Vagina (tissue), 2 donors: ENCODE measurements at regions not wholly inside any gene's neighbourhood (a gene's known extent, or its start where the extent isn't known, plus 50 kb on each side); places are given as distances from the start of the nearest gene placed in this dataset.
"Not testable (repeated sequence)": the region's sequence is repeated elsewhere in the genome, so short reads cannot be mapped to it uniquely, and the experiment has no call there.

ENCODE experiments used
- DNase-seq, 2 donors: peaks; one replicate each; pipeline ENCODE4 v3.0.0-alpha.2; 2017; ENCODE audit errors: extremely low spot score in 2 of 2
- H3K27ac ChIP-seq: fragments of 200-600 bp; sonication (generic); one replicate; pipeline ENCODE4 v1.5.1; 2019
- H3K27me3 ChIP-seq: fragments of 200-600 bp; sonication (generic); one replicate; pipeline ENCODE4 v1.5.1; 2019
- H3K36me3 ChIP-seq, 2 donors: fragments of 200-600 bp; sonication (generic); one replicate each; pipeline ENCODE4 v1.5.1; 2017 to 2019
- H3K4me1 ChIP-seq: fragments of 200-600 bp; sonication (generic); one replicate; pipeline ENCODE4 v1.5.1; 2019
- H3K4me3 ChIP-seq, 2 donors: fragments of 200-600 bp; sonication (generic); 1 replicate in 1 of 2; 2 replicates in 1 of 2; pipeline ENCODE4 v1.5.1; 2016 to 2019
- H3K9me3 ChIP-seq: fragments of 200-600 bp; sonication (generic); one replicate; pipeline ENCODE4 v1.5.1; 2019
- POLR2A ChIP-seq, 2 donors: fragments of 450-650 bp; IDR thresholded peaks; one replicate each; pipeline ENCODE4 v1.6.1; 2017; ENCODE audit warnings: antibody characterized with exemption in 2 of 2, mild to moderate bottlenecking in 2 of 2, moderate library complexity in 2 of 2
- POLR2AphosphoS5 ChIP-seq, 2 donors: sonication (generic); formaldehyde crosslinking; IDR thresholded peaks; one replicate each; pipeline ENCODE4 v1.9.0; 2017; ENCODE audit warnings: antibody characterized with exemption in 2 of 2, mild to moderate bottlenecking in 2 of 2, low read depth in 1 of 2; ENCODE audit not compliant: insufficient read depth in 1 of 2
- intact Hi-C: fragments of 100-400 bp; cut with DNase I; formaldehyde crosslinking; loops from one replicate; pipeline ENCODE4 v1.15.1; 2023
- TF ChIP-seq, protein P1 (sequence below), 3 experiments: fragments of 450-650 bp in 2 of 3; fragments of 200-600 bp in 1 of 3; sonication (generic) in 1 of 3; IDR thresholded peaks; one replicate each; pipeline ENCODE4 v1.5.1; 2017 to 2019; ENCODE audit warnings: antibody characterized with exemption in 3 of 3, mild to moderate bottlenecking in 2 of 3, moderate library complexity in 2 of 3

DNA sequence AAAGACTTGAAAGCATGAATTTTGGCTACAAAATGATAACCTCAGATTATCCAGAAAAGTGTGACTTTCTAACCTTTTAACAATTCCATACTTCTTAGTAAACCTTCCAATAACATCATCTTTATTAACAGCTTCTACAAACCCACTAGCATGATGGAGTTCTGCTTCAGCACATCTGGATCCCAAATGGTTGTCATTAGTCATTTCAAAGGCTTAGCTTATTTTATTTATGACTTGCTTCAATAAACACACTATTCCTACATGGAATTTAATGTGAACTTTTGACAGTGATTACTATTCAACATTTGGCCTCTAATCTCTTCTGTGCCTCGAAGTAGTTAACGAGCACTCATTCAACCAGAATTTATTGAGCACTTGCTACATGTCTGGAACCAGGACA lies 808.3 kb downstream of the TSN start:
- intact Hi-C loops, result no loop called here
- no peak overlapping the region for H3K4me3 ChIP-seq
- DNase-seq, result no peak
- no peaks in the 10 kb centered on the region for H3K9me3 ChIP-seq
- no peaks in the 10 kb centered on the region for H3K27me3 ChIP-seq
- no peaks in the 10 kb centered on the region for H3K36me3 ChIP-seq
- no peaks in the 10 kb centered on the region for H3K4me1 ChIP-seq
- TF ChIP-seq POLR2AphosphoS5 (IDR thresholded peaks at IDR 0.05; ENCODE audit: insufficient read depth in 1 of 2, low read depth in 1 of 2) (no peak), POLR2A (IDR thresholded peaks at IDR 0.05) (no peak)
- TF ChIP-seq, protein P1, sequence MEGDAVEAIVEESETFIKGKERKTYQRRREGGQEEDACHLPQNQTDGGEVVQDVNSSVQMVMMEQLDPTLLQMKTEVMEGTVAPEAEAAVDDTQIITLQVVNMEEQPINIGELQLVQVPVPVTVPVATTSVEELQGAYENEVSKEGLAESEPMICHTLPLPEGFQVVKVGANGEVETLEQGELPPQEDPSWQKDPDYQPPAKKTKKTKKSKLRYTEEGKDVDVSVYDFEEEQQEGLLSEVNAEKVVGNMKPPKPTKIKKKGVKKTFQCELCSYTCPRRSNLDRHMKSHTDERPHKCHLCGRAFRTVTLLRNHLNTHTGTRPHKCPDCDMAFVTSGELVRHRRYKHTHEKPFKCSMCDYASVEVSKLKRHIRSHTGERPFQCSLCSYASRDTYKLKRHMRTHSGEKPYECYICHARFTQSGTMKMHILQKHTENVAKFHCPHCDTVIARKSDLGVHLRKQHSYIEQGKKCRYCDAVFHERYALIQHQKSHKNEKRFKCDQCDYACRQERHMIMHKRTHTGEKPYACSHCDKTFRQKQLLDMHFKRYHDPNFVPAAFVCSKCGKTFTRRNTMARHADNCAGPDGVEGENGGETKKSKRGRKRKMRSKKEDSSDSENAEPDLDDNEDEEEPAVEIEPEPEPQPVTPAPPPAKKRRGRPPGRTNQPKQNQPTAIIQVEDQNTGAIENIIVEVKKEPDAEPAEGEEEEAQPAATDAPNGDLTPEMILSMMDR (IDR thresholded peaks at IDR 0.05), result no peak
- H3K27ac ChIP-seq, result no peak overlapping the region

DNA sequence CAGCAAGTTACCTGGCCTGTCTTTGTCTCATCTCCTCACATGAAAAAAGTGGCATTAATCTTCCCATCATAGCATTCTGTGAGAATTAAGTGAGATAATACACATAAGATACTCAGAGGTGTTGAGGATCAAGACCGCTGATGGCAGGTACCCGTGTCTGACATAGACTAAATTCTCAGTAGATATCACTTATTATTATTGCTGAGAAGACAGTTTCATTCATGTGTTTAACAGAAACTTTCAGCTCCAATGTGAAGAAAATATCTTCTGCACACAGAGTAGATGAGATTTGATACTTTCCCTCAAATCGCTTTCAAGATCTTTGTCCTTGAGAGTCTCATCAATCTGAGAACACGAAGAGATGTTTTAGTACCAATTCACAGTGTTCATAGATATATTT lies 809.4 kb downstream of the TSN start:
- Histone ChIP-seq H3K9me3 (no peaks in the 10 kb centered on the region), H3K36me3 (no peaks in the 10 kb centered on the region), H3K4me3 (no peak overlapping the region), H3K27me3 (no peaks in the 10 kb centered on the region), H3K27ac (no peak overlapping the region), H3K4me1 (no peaks in the 10 kb centered on the region)
- DNase-seq, result no peak
- intact Hi-C loops, result no loop called here
- TF ChIP-seq, protein P1 (IDR thresholded peaks at IDR 0.05), result no peak
- TF ChIP-seq POLR2AphosphoS5 (IDR thresholded peaks at IDR 0.05; ENCODE audit: insufficient read depth in 1 of 2, low read depth in 1 of 2) (no peak), POLR2A (IDR thresholded peaks at IDR 0.05) (no peak)

DNA sequence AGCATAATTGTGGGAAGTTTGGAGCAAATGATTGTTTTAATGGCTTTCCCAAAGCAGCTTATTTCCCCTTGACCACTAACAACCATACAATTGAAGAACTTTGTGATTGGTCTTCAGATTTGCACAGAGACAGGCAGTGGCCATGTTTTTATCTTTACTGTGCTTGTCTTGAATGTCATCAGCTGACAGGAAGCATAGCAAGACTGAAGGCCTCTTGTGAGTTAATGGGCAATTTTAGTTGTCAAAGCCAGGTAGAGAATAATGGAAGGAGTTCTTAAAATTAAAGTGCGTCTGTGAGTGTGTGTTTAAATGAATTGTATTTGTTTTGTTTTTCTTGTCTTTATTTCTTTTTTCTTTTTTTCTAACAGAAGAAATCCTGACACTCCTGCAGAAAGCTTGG lies 809.9 kb downstream of the TSN start:
- H3K4me3 ChIP-seq, result no peak overlapping the region
- no peaks in the 10 kb centered on the region for H3K27me3 ChIP-seq
- TF ChIP-seq, protein P1 (IDR thresholded peaks at IDR 0.05), result no peak
- TF ChIP-seq POLR2AphosphoS5 (IDR thresholded peaks at IDR 0.05; ENCODE audit: insufficient read depth in 1 of 2, low read depth in 1 of 2) (no peak), POLR2A (IDR thresholded peaks at IDR 0.05) (no peak)
- intact Hi-C loops, result no loop called here
- no peak overlapping the region for H3K27ac ChIP-seq
- H3K9me3 ChIP-seq, result no peaks in the 10 kb centered on the region
- no peaks in the 10 kb centered on the region for H3K36me3 ChIP-seq
- no peaks in the 10 kb centered on the region for H3K4me1 ChIP-seq
- DNase-seq, result no peak

DNA sequence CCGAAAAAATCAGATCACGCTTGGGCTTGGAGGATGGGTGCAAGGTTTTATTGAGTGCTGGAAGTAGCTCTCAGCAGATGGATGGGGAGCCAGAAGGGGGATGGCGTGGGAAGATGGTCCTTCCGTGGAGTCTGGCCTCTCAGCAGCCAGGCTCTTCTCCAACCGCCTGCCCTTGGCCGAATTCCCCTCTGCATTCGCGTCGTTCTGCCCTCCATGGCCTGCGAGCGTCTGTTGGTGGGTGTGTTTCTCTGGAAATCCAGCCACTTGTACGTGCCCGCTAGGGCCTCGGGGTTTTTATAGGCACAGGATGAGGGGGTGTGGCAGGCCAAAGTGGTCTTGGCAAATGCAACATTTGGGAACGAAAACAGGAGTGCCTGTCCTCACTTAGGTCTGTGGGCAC lies 815.2 kb downstream of the TSN start:
- TF ChIP-seq, protein P1 (IDR thresholded peaks at IDR 0.05), result no peak
- no peak for DNase-seq
- intact Hi-C loops, result no loop called here
- no peaks in the 10 kb centered on the region for H3K27me3 ChIP-seq
- no peak overlapping the region for H3K27ac ChIP-seq
- no peak overlapping the region for H3K4me3 ChIP-seq
- H3K4me1 ChIP-seq, result no peaks in the 10 kb centered on the region
- H3K9me3 ChIP-seq, result no peaks in the 10 kb centered on the region
- H3K36me3 ChIP-seq, result no peaks in the 10 kb centered on the region

DNA sequence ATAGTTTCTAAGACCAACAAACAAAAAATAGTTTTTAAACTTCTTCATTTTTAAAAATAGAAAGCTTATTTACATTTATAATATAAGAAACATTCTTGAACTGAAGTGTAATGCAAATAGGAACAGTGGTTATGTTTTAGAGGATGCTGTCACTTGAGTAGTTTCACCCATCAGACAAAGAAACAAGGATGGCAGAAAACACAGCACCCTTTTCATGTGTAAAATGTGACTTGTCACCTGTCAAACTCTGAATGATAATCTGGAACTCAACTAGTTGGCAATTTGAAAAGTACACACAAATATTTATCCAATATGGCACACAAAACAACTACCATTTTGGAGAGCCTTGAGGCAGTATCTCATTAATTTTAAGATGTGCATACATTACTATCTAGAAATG lies 816.0 kb downstream of the TSN start:
- intact Hi-C loops, H3K9me3 ChIP-seq, H3K27ac ChIP-seq, DNase-seq, H3K4me3 ChIP-seq, H3K36me3 ChIP-seq, H3K4me1 ChIP-seq, H3K27me3 ChIP-seq: not testable (repeated sequence)

DNA sequence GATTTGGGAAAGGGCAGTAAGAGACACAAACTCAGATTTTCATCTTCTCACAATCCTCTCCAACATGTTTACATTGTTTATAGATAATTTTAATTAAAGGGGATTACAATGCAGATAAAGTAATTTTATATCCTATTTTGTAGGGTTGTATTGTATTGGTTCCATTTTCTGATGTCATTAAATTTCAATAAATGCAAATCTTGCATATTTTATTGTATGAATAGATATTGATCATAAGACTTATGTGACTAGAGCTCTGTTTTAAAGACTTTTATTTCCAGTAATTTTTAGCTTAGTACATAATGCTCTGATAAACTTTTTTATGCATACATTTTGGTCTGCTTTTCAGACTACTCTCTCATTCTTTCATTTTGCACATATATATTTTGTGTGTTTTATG lies 819.6 kb downstream of the TSN start:
- Histone ChIP-seq H3K9me3 (no peaks in the 10 kb centered on the region), H3K36me3 (no peaks in the 10 kb centered on the region), H3K27ac (no peak overlapping the region), H3K4me3 (no peak overlapping the region), H3K27me3 (no peaks in the 10 kb centered on the region), H3K4me1 (no peaks in the 10 kb centered on the region)
- TF ChIP-seq POLR2AphosphoS5 (IDR thresholded peaks at IDR 0.05; ENCODE audit: insufficient read depth in 1 of 2, low read depth in 1 of 2) (no peak), POLR2A (IDR thresholded peaks at IDR 0.05) (no peak)
- TF ChIP-seq, protein P1 (IDR thresholded peaks at IDR 0.05), result no peak
- no peak for DNase-seq
- intact Hi-C loops, result no loop called here
